HEK293T (cell line): ENCODE measurements at regions not wholly inside any gene's neighbourhood (a gene's known extent, or its start where the extent isn't known, plus 50 kb on each side); places are given as distances from the start of the nearest gene placed in this dataset.

Experiments
- CTCF ChIA-PET: fragments of 350-600 bp; formaldehyde crosslinking; extraction: SDS; loops from one replicate; lab custom pipeline; 2021; ENCODE audit warnings: antibody characterized with exemption, inconsistent platforms; lab: Yijun Ruan, JAX
- POLR2A ChIA-PET: fragments of 350-600 bp; formaldehyde crosslinking; extraction: SDS; loops from one replicate; lab custom pipeline; 2020; ENCODE audit warnings: antibody characterized with exemption, inconsistent platforms; lab: Yijun Ruan, JAX
- DNase-seq: peaks from one replicate; pipeline ENCODE4 v3.0.0; 2012; ENCODE audit warnings: mixed read lengths; ENCODE audit errors: extremely low spot score
- ARNT ChIP-seq: fragments of 450-650 bp; IDR thresholded peaks from 2 replicates; pipeline ENCODE4 v1.6.1; 2017; ENCODE audit warnings: mild to moderate bottlenecking
- BHLHE40 ChIP-seq: fragments of 450-650 bp; IDR thresholded peaks from 2 replicates; pipeline ENCODE4 v1.6.1; 2016; ENCODE audit warnings: mild to moderate bottlenecking, moderate library complexity, borderline replicate concordance
- CTBP1 ChIP-seq: fragments of 450-650 bp; IDR thresholded peaks from 2 replicates; pipeline ENCODE4 v1.6.1; 2016; ENCODE audit warnings: borderline replicate concordance
- ELF4 ChIP-seq: fragments of 450-650 bp; IDR thresholded peaks from 2 replicates; pipeline ENCODE4 v1.6.1; 2017; ENCODE audit warnings: antibody characterized with exemption
- FOXA1 ChIP-seq: fragments of 450-650 bp; IDR thresholded peaks from 2 replicates; pipeline ENCODE4 v1.6.1; 2016; ENCODE audit warnings: mild to moderate bottlenecking
- FOXK2 ChIP-seq: fragments of 450-650 bp; IDR thresholded peaks from 2 replicates; pipeline ENCODE4 v1.6.1; 2016; ENCODE audit warnings: mild to moderate bottlenecking
- FOXM1 ChIP-seq: fragments of 450-650 bp; IDR thresholded peaks from 2 replicates; pipeline ENCODE4 v1.6.1; 2017; ENCODE audit warnings: mild to moderate bottlenecking, borderline replicate concordance
- HDGF ChIP-seq: fragments of 450-650 bp; IDR thresholded peaks from 2 replicates; pipeline ENCODE4 v1.6.1; 2017; ENCODE audit warnings: antibody characterized with exemption, borderline replicate concordance
- L3MBTL2 ChIP-seq: fragments of 450-650 bp; conservative IDR thresholded peaks from 2 replicates; pipeline ENCODE4 v1.6.1; 2016; ENCODE audit warnings: mild to moderate bottlenecking
- LEF1 ChIP-seq: fragments of 450-650 bp; IDR thresholded peaks from 2 replicates; pipeline ENCODE4 v1.6.1; 2017; ENCODE audit warnings: mild to moderate bottlenecking, borderline replicate concordance
- NFRKB ChIP-seq: fragments of 450-650 bp; IDR thresholded peaks from 2 replicates; pipeline ENCODE4 v1.6.1; 2016; ENCODE audit warnings: mild to moderate bottlenecking, moderate library complexity
- SP1 ChIP-seq: fragments of 450-650 bp; IDR thresholded peaks from 2 replicates; pipeline ENCODE4 v1.6.1; 2017
- SUZ12 ChIP-seq: fragments of 450-650 bp; IDR thresholded peaks from 2 replicates; pipeline ENCODE4 v1.6.1; 2016; ENCODE audit warnings: mild to moderate bottlenecking
- TARDBP ChIP-seq: fragments of 450-650 bp; IDR thresholded peaks from 2 replicates; pipeline ENCODE4 v1.6.1; 2016
- ZNF384 ChIP-seq: fragments of 450-650 bp; IDR thresholded peaks from 2 replicates; pipeline ENCODE4 v1.6.1; 2016
- TF ChIP-seq, protein P1 (sequence below): fragments of 450-650 bp; IDR thresholded peaks from 2 replicates; pipeline ENCODE4 v1.6.1; 2016

DNA sequence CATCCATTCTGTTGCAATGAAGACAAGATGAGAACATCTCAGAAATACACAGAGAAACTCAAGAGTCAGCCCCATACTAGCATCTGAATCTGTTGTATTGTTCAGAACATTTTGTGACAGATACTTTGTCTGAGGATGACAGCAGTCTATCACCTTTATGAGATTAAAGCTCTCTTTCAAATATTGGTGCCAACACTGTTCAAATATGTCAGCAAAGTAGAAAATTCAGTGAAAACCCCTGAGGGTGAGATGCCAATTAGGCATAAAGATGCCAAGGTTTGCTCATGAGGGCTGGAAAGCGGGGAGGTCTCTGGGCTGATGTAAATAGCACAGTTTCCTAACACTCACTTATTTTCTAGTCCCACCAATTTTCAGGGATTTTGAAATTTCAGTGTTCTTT is 1054.2 kb upstream of the CRIM1 start:
- DNase-seq, result no peak
- POLR2A ChIA-PET, result no interaction called here
- CTCF ChIA-PET, result no interaction called here
- no peak for TF ChIP-seq FOXK2
- no peak for TF ChIP-seq ARNT
- TF ChIP-seq FOXM1, result no peak
- no peak for TF ChIP-seq TARDBP
- no peak for TF ChIP-seq ZNF384
- TF ChIP-seq SUZ12, result no peak
- no peak for TF ChIP-seq SP1

DNA sequence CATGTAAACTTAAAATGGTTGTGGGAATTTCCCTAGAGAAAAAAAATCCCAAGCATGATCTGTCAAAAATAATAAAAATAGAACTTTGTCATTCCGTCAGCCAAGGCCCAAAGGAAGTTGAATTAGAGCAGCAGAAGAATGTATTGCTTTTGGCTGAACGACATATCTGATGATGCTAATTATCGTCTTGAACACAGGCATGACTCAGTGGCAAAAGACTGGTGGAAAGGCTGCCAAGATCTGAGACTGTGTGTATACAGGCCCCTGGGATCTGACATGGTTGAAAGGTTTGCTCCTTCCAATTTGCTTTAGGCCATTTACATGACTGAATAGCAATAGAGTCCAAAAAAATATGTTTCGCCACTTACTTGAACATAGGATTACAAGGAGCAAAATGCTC is 1057.1 kb upstream of the CRIM1 start:
- no peak for TF ChIP-seq HDGF
- POLR2A ChIA-PET, result no interaction called here
- no peak for DNase-seq
- CTCF ChIA-PET, result no interaction called here

DNA sequence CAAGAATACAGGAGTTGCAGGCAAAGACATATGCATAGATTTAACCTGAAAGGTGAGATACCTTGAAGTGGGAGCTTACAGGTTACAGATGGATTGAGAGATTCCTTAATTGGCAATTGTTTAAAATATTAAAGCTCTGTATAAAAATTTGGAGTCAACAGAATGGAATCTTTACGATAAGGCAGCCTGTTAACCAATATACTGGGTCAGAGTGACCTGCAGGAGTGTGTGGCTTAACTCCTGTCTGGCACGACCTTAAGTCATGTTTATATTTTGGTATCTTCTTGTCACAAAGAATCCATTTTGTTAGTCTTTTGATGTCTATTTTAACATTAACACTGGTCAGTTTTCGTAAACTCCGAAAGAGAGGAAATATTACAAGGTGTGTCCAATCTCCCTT is 1058.2 kb upstream of the CRIM1 start:
- CTCF ChIA-PET, result no interaction called here
- TF ChIP-seq FOXA1 (no peak), LEF1 (no peak), BHLHE40 (no peak), HDGF (no peak), ZNF384 (no peak), CTBP1 (no peak), TARDBP (no peak), SP1 (no peak), SUZ12 (no peak), FOXM1 (no peak), ARNT (no peak), FOXK2 (no peak), NFRKB (no peak)
- TF ChIP-seq, protein P1, sequence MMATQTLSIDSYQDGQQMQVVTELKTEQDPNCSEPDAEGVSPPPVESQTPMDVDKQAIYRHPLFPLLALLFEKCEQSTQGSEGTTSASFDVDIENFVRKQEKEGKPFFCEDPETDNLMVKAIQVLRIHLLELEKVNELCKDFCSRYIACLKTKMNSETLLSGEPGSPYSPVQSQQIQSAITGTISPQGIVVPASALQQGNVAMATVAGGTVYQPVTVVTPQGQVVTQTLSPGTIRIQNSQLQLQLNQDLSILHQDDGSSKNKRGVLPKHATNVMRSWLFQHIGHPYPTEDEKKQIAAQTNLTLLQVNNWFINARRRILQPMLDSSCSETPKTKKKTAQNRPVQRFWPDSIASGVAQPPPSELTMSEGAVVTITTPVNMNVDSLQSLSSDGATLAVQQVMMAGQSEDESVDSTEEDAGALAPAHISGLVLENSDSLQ, result no peak
- DNase-seq, result no peak
- POLR2A ChIA-PET, result no interaction called here

GRCh38 chr2:35294636-35295263 is 1060.8 kb upstream of the CRIM1 start:
- POLR2A ChIA-PET, result interaction anchor here (0.6 kb wide), 1 partner anchor 1727 kb away, joined by 3 read pairs; no protein-coding TSS in a partner anchor
- DNase-seq, result no peak
- CTCF ChIA-PET, result no interaction called here
- TF ChIP-seq L3MBTL2 (no peak), FOXM1 (no peak), FOXK2 (no peak), LEF1 (no peak)

- TF ChIP-seq TARDBP, result no peak
- TF ChIP-seq FOXK2, result no peak
- no peak for TF ChIP-seq L3MBTL2
- no peak for TF ChIP-seq SUZ12
- no peak for TF ChIP-seq ARNT
- no peak for TF ChIP-seq NFRKB
- TF ChIP-seq BHLHE40, result no peak
- no peak for TF ChIP-seq SP1
- no peak for TF ChIP-seq ZNF384
- TF ChIP-seq ELF4, result no peak
- TF ChIP-seq, protein P1, result no peak
- no peak for TF ChIP-seq HDGF
- TF ChIP-seq LEF1, result no peak
- no peak for TF ChIP-seq FOXA1
- TF ChIP-seq CTBP1, result no peak
- no peak for TF ChIP-seq FOXM1
- CTCF ChIA-PET, result no interaction called here
- POLR2A ChIA-PET, result no interaction called here
- no peak for DNase-seq
Observed at GRCh38 chr2:35293261-35293660, 1062.3 kb upstream of the CRIM1 start.

GRCh38 chr2:35292199-35292598 is 1063.4 kb upstream of the CRIM1 start:
- POLR2A ChIA-PET, result no interaction called here
- no peak for DNase-seq
- TF ChIP-seq LEF1, result no peak
- TF ChIP-seq SP1, result no peak
- TF ChIP-seq ARNT, result no peak
- no peak for TF ChIP-seq ZNF384
- no peak for TF ChIP-seq FOXK2
- TF ChIP-seq L3MBTL2, result no peak
- TF ChIP-seq BHLHE40, result no peak
- no peak for TF ChIP-seq CTBP1
- TF ChIP-seq, protein P1, result no peak
- TF ChIP-seq ELF4, result no peak
- TF ChIP-seq HDGF, result no peak
- TF ChIP-seq TARDBP, result no peak
- TF ChIP-seq FOXM1, result no peak
- CTCF ChIA-PET, result no interaction called here

GRCh38 chr2:35281702-35282101 is 1073.9 kb upstream of the CRIM1 start:
- DNase-seq, result no peak
- POLR2A ChIA-PET, result no interaction called here
- CTCF ChIA-PET, result no interaction called here
- no peak for TF ChIP-seq LEF1
- TF ChIP-seq SUZ12, result no peak
- no peak for TF ChIP-seq BHLHE40
- no peak for TF ChIP-seq HDGF
- TF ChIP-seq FOXA1, result no peak
- no peak for TF ChIP-seq TARDBP
- TF ChIP-seq SP1, result no peak
- TF ChIP-seq, protein P1, result no peak
- no peak for TF ChIP-seq L3MBTL2
- TF ChIP-seq FOXK2, result no peak
- TF ChIP-seq ZNF384, result no peak
- TF ChIP-seq ELF4, result no peak
- TF ChIP-seq FOXM1, result no peak
- no peak for TF ChIP-seq ARNT
